Lung (tissue), 11 donors: ENCODE measurements at regions not wholly inside any gene's neighbourhood (a gene's known extent, or its start where the extent isn't known, plus 50 kb on each side); places are given as distances from the start of the nearest gene placed in this dataset.

Source experiments
- ATAC-seq: fragments of 200-7000 bp; cut with Tn5 transposase; one replicate; pipeline ENCODE4 v1.9.1; 2020; ENCODE audit warnings: moderate number of reproducible peaks; ENCODE audit not compliant: insufficient read depth, low FRiP score
- DNase-seq, 3 donors: peaks; one replicate each; pipeline ENCODE4 v3.0.0-alpha.2; 2013 to 2017
- H3K27ac ChIP-seq, 2 donors: one replicate each; pipeline ENCODE4 v1.5.1; 2013; ENCODE audit warnings: mild to moderate bottlenecking in 2 of 2, moderate library complexity in 2 of 2, control low read depth in 1 of 2, inconsistent platforms in 1 of 2, low read depth in 1 of 2, low read length in 1 of 2
- H3K27me3 ChIP-seq, 3 donors: one replicate each; pipeline ENCODE4 v1.5.1; 2013; ENCODE audit warnings: low read length in 2 of 3; ENCODE audit not compliant: control insufficient read depth in 3 of 3, insufficient read depth in 3 of 3
- H3K36me3 ChIP-seq, 4 donors: one replicate each; pipeline ENCODE4 v1.5.1; 2013; ENCODE audit warnings: low read length in 4 of 4, mild to moderate bottlenecking in 1 of 4, moderate library complexity in 1 of 4; ENCODE audit not compliant: control insufficient read depth in 4 of 4, insufficient read depth in 4 of 4
- H3K4me1 ChIP-seq, 5 donors: one replicate each; pipeline ENCODE4 v1.5.1; 2013; ENCODE audit warnings: low read length in 5 of 5, mild to moderate bottlenecking in 2 of 5, moderate library complexity in 1 of 5; ENCODE audit not compliant: control insufficient read depth in 5 of 5, insufficient read depth in 5 of 5
- H3K4me3 ChIP-seq: one replicate; pipeline ENCODE4 v1.5.1; 2013; ENCODE audit warnings: mild to moderate bottlenecking, control low read depth, moderate library complexity
- H3K9ac ChIP-seq, 2 donors: one replicate each; pipeline ENCODE4 v1.5.1; 2013; ENCODE audit warnings: low read length in 2 of 2, control low read depth in 1 of 2; ENCODE audit not compliant: insufficient read depth in 1 of 2
- H3K9me3 ChIP-seq, 4 donors: one replicate each; pipeline ENCODE4 v1.5.1; 2013; ENCODE audit warnings: low read length in 3 of 4, mild to moderate bottlenecking in 1 of 4, moderate library complexity in 1 of 4; ENCODE audit not compliant: control insufficient read depth in 4 of 4, insufficient read depth in 3 of 4
- WGBS, 2 donors: extraction: QIAGEN DNeasy Blood & Tissue Kit; methylation state at CpG; one replicate each; pipeline ENCODE4 v1.1.7; 2013; 5-methylcytosine and 5-hydroxymethylcytosine counted together
- TF ChIP-seq, protein P1 (sequence below): IDR thresholded peaks from 2 replicates; pipeline ENCODE4 v1.5.1; 2012; ENCODE audit warnings: mild to moderate bottlenecking; ENCODE audit errors: control extremely low read depth, extremely low read depth
- donor health status: control.
- donor health status: control.
- donor health status: Bipolar disorder and iron deficiency.
- donor health status: healthy.
- donor health status: DM: yes; HTN: yes; CAD: no.

DNA sequence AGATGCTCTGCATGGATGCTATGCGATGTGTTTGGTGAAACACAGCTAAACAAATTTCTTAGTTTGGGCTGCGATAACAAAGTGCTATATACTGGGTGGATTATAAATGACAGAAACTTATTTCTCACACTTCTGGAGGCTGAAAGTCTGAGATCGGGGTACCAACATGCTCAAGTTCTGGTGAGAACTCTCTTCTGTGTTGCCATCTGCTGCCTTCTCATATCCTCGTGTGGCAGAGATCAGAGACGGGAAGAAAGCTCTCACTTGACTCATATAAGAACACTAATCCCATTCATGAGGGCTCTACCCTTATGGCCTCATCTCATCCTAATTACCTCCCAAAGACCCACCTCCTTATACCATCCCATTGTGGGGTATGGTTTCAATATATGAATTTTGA lies 162.0 kb upstream of the DTNBP1 start:
- ATAC-seq, result no peak
- Histone ChIP-seq H3K36me3 (no peaks in the 10 kb centered on the region), H3K9me3 (no peaks in the 10 kb centered on the region), H3K4me1 (no peaks in the 10 kb centered on the region), H3K9ac (no peak overlapping the region), H3K4me3 (no peak overlapping the region), H3K27me3 (no peaks in the 10 kb centered on the region), H3K27ac (no peak overlapping the region)
- no peak for DNase-seq
- TF ChIP-seq, protein P1, sequence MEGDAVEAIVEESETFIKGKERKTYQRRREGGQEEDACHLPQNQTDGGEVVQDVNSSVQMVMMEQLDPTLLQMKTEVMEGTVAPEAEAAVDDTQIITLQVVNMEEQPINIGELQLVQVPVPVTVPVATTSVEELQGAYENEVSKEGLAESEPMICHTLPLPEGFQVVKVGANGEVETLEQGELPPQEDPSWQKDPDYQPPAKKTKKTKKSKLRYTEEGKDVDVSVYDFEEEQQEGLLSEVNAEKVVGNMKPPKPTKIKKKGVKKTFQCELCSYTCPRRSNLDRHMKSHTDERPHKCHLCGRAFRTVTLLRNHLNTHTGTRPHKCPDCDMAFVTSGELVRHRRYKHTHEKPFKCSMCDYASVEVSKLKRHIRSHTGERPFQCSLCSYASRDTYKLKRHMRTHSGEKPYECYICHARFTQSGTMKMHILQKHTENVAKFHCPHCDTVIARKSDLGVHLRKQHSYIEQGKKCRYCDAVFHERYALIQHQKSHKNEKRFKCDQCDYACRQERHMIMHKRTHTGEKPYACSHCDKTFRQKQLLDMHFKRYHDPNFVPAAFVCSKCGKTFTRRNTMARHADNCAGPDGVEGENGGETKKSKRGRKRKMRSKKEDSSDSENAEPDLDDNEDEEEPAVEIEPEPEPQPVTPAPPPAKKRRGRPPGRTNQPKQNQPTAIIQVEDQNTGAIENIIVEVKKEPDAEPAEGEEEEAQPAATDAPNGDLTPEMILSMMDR, result no peak
- 92 to 94% methylated on average over 5 of the region's 5 CpGs for WGBS, 2 donors

DNA sequence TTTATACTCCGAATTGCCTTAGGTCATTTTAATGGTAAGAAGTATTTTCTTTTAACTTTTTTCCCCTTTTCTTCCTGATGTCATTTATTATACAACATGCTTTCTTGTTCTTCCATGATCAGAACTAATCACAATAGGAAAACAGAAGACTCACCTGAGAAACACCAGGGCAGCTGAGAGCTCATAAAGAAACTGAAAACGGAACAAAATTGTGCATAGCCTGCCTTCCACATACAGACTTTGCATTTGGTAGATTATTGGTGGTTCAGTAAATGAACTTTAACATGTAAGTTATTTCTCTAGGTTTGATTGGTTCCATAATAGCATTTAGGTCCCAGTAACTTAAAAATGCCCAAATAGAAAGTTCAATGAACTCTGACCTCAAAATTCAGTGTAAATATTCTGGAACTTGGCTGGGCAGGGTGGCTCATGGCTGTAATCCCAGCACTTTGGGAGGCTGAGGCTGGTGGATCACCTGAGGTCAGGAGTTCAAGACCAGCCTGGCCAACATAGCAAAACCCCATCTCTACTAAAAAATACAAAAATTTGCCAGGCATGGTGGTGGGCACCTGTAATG lies 161.1 kb upstream of the DTNBP1 start:
- Histone ChIP-seq H3K27me3 (no peaks in the 10 kb centered on the region), H3K9ac (no peak overlapping the region), H3K27ac (no peak overlapping the region), H3K4me3 (no peak overlapping the region), H3K9me3 (no peaks in the 10 kb centered on the region), H3K36me3 (no peaks in the 10 kb centered on the region), H3K4me1 (no peaks in the 10 kb centered on the region)
- no peak for DNase-seq
- TF ChIP-seq, protein P1, result no peak
- WGBS, 2 donors, result 82 to 92% methylated on average over 2 of the region's 2 CpGs
- no peak for ATAC-seq

DNA sequence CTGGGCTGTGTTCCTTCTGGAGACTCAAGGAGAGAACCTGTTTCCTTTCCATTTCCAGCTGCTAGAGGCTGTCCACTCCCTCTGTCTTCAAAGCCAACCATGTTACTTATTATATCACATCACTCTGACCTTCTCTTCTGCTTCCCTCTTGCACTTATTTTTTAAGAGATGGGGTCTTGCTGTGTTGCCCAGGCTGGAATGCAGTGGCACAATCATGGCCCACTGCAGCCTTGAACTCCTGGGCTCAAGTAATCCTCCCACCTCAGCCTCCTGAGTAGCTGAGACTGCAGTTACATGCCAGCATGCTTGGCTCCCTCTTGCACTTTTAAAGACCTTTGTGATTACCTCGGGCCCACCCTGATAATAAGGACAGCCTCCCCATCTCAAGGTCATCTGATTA lies 160.0 kb upstream of the DTNBP1 start:
- H3K9me3 ChIP-seq, result no peaks in the 10 kb centered on the region
- no peak overlapping the region for H3K27ac ChIP-seq
- no peak for DNase-seq
- WGBS, 2 donors, result 39 to 93% methylated on average over 1 of the region's 1 CpG
- no peaks in the 10 kb centered on the region for H3K36me3 ChIP-seq
- TF ChIP-seq, protein P1, result no peak
- H3K4me1 ChIP-seq, result no peaks in the 10 kb centered on the region
- H3K4me3 ChIP-seq, result no peak overlapping the region
- no peaks in the 10 kb centered on the region for H3K27me3 ChIP-seq
- no peak for ATAC-seq
- no peak overlapping the region for H3K9ac ChIP-seq

DNA sequence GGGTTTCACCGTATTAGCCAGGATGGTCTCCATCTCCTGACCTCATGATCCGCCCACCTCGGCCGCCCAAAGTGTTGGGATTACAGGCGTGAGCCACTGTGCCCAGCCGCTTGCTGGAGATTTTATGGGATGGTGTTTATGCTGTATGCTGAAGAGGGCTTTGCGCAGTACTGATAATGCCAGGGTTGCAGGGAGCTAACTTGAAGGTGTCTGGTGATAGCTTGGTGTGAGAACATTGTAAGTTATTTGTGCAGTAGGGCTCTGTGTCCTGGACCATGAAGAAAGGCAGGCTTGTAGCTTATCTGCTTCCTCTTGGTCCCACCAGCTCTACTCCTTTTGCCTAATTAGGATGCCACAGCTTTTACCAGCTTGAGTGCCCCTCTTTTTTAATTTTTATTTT lies 157.0 kb upstream of the DTNBP1 start:
- H3K4me1 ChIP-seq, result no peaks in the 10 kb centered on the region
- no peaks in the 10 kb centered on the region for H3K36me3 ChIP-seq
- H3K9me3 ChIP-seq, result no peaks in the 10 kb centered on the region
- no peaks in the 10 kb centered on the region for H3K27me3 ChIP-seq
- TF ChIP-seq, protein P1, result no peak
- WGBS, 2 donors, result 96 to 97% methylated on average over 7 of the region's 7 CpGs
- no peak for ATAC-seq
- H3K27ac ChIP-seq, result no peak overlapping the region
- DNase-seq, result no peak
- no peak overlapping the region for H3K9ac ChIP-seq
- no peak overlapping the region for H3K4me3 ChIP-seq
